ENCODE measurements at regions not wholly inside any gene's neighbourhood (a gene's known extent, or its start where the extent isn't known, plus 50 kb on each side); places are given as distances from the start of the nearest gene placed in this dataset.

DNA sequence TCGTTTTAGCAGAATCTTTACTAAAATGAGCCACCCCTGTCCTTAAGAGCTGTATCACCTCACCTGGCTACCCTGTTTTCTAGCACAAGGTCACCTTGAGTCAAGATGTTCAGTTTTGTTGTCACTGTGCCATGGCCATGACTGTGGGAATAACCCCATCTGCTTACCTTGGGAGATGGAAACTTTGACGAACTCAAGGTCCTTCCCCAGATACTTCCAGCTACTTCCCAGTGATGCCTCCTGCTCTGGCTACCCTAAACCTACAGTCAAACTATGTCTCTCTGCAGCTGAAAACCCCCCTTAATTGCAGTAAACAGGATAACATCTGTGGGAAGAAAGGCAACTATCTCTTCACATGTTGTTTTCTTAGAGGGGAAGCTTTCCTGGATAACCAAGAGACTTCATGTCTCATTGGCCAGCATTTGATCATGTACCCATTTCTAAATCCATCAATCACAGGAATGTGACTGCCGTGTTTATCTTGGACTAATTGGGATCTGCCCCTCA lies 89.5 kb upstream of the C1orf21 start:
- Histone ChIP-seq H4K5ac (ENCODE audit: low read depth, low read length) (peak overlapping the region; percentile 36; the same call in 1 of the 2 replicates), H4K8ac (ENCODE audit: low read depth in 2 of 2, low read length in 2 of 2) (no peak overlapping the region), H2AK9ac (replicated peaks; ENCODE audit: low read depth, low read length, poor library complexity) (no peak overlapping the region), H3K9me1 (ENCODE audit: insufficient read depth, low read length) (peaks cover 14% of the 10 kb centered on the region), H3K14ac (replicated peaks; ENCODE audit: low read depth, low read length) (peak overlapping the region; percentile 3; the same call in 1 of the 2 replicates), H2BK120ac (ENCODE audit: low read depth, low read length) (peak overlapping the region; percentile 26; the same call in 1 of the 2 replicates), H2BK15ac (ENCODE audit: low read depth, low read length) (peak overlapping the region; percentile 8; the same call in 2 of the 3 replicates), H3K27me3 (ENCODE audit: control insufficient read depth, insufficient read depth, low read length) (no peaks in the 10 kb centered on the region), H3K79me1 (ENCODE audit: low read depth in 1 of 2, low read length in 2 of 2) (no peaks in the 10 kb centered on the region), H2AK5ac (ENCODE audit: low read depth, low read length) (peak overlapping the region; percentile 85), H3K4me2 (ENCODE audit: low read depth, low read length) (no peak overlapping the region), H3K4me3 (ENCODE audit: insufficient read depth, low read depth, low read length) (no peak overlapping the region), H3K9ac (ENCODE audit: low read depth, low read length) (no peak overlapping the region), H4K20me1 (ENCODE audit: insufficient read depth, low read length) (peaks cover 5% of the 10 kb centered on the region; the same call in 1 of the 2 replicates), H3K23ac (ENCODE audit: low read depth, low read length) (no peak overlapping the region), H2AFZ (replicated peaks; ENCODE audit: low read length, poor library complexity) (no peak overlapping the region), H2BK5ac (ENCODE audit: low read depth, low read length, poor library complexity, severe bottlenecking) (no peak overlapping the region), H4K91ac (ENCODE audit: insufficient read depth, low read depth, low read length) (no peak overlapping the region), H3K36me3 (ENCODE audit: control insufficient read depth, insufficient read depth, low read length) (no peaks in the 10 kb centered on the region), H3K9me3 (ENCODE audit: control insufficient read depth, insufficient read depth, low read length) (no peaks in the 10 kb centered on the region), H3K27ac (ENCODE audit: insufficient read depth, low read length) (no peak overlapping the region), H2BK20ac (ENCODE audit: low read depth, low read length) (peak overlapping the region; percentile 31; the same call in 1 of the 2 replicates), H3K4me1 (ENCODE audit: control insufficient read depth, insufficient read depth, low read length) (peaks cover 27% of the 10 kb centered on the region), H3K18ac (ENCODE audit: low read depth, low read length) (peak overlapping the region; percentile 58), H3K56ac (ENCODE audit: extremely low read depth, insufficient read depth, low read length) (no peak overlapping the region), H3K4ac (ENCODE audit: low read depth, low read length) (peak overlapping the region; percentile 36)
- intact Hi-C loops (cut with micrococcal nuclease) (loop anchor here (5.0 kb wide), 1 partner anchor 90 kb away; the partner anchor contains the start of gene C1orf21), dilution Hi-C loops (cut with HindIII; ENCODE audit: low sequenced_read_pairs, unreplicated experiment) (no loop called here), in situ Hi-C loops (cut with MboI; ENCODE audit: low sequenced_read_pairs) (no loop called here)
- TF ChIP-seq CEBPB (IDR thresholded peaks at IDR 0.05; ENCODE audit: low read depth, low read length) = no peak
- no peak for TF ChIP-seq RFX5 (IDR thresholded peaks at IDR 0.05; ENCODE audit: low read depth, low read length)
- TF ChIP-seq, protein P1, sequence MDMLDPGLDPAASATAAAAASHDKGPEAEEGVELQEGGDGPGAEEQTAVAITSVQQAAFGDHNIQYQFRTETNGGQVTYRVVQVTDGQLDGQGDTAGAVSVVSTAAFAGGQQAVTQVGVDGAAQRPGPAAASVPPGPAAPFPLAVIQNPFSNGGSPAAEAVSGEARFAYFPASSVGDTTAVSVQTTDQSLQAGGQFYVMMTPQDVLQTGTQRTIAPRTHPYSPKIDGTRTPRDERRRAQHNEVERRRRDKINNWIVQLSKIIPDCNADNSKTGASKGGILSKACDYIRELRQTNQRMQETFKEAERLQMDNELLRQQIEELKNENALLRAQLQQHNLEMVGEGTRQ (IDR thresholded peaks at IDR 0.05; ENCODE audit: low read depth, low read length) = no peak
- no peak for TF ChIP-seq MAFK (IDR thresholded peaks at IDR 0.05; ENCODE audit: low read depth, low read length)
- TF ChIP-seq FOS (IDR thresholded peaks at IDR 0.05; ENCODE audit: low read depth, low read length) = no peak
- WGBS, 2 experiments (ENCODE audit: extremely low coverage in 2 of 2, insufficient read length in 1 of 2) = no CpG with 5 or more reads among the region's 3 CpGs
- BruUV-seq (replicated peaks) = no TSS peak
- no peak for ATAC-seq (ENCODE audit: low read depth)
- CTCF ChIA-PET = interaction anchor here (1.2 kb wide), 1 partner anchor 366 kb away, joined by 5 read pairs; no protein-coding TSS in a partner anchor
- no peak for DNase-seq
- POLR2A ChIA-PET (ENCODE audit: unreplicated experiment) = no interaction called here
